ENCODE measurements at regions not wholly inside any gene's neighbourhood (a gene's known extent, or its start where the extent isn't known, plus 50 kb on each side); places are given as distances from the start of the nearest gene placed in this dataset.

DNA sequence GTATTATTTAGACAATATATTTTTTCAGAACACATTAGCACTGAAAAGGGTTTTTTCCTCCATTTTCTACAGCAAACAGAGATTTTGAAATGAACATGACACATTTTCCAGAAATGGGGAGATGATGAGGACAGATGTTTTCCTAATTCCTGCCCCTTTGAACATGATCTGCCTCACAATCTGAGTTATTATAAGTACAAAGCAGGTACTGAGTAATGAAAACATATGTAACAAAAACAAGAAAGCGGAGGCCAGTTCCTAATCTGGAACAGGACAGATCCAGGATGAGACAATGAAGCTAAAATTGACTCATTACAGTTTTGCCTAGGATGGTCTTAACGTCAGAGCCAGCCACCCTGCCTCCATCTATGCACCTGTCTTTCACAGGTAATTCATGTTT is 642.8 kb upstream of the NR2F2 start:
- Histone ChIP-seq H3K4me1 (ENCODE audit: insufficient read depth, low read length) (no peaks in the 10 kb centered on the region), H3K4me2 (ENCODE audit: low read depth, low read length) (no peak overlapping the region), H3K27me3 (ENCODE audit: control insufficient read depth in 1 of 2, insufficient read depth in 2 of 2, low read length in 2 of 2) (no peaks in the 10 kb centered on the region), H3K79me2 (ENCODE audit: insufficient read depth, low read length) (no peaks in the 10 kb centered on the region), H4K20me1 (ENCODE audit: insufficient read depth, low read length) (no peaks in the 10 kb centered on the region), H2AFZ (ENCODE audit: low read length) (no peak overlapping the region), H3K9me3 (ENCODE audit: low read length) (peaks cover 67% of the 10 kb centered on the region), H3K9ac (ENCODE audit: insufficient read depth, low read depth, low read length) (no peak overlapping the region), H3K4me3 (replicated peaks in 1 of 3; ENCODE audit: insufficient read depth in 1 of 3, low read depth in 2 of 3, low read length in 3 of 3) (no peak overlapping the region), H3K36me3 (replicated peaks in 1 of 2; ENCODE audit: control insufficient read depth in 1 of 2, insufficient read depth in 2 of 2, low read length in 2 of 2) (no peaks in the 10 kb centered on the region), H3K27ac (ENCODE audit: extremely low read length, insufficient read depth, low read length) (no peak overlapping the region)
- in situ Hi-C loops (cut with HindIII; ENCODE audit: extremely low pct_ligation_motif_present, low pct_unique_long_range_greater_than_20kb) (no loop called here), intact Hi-C loops (cut with micrococcal nuclease; ENCODE audit: unreplicated experiment) (no loop called here)
- WGBS (ENCODE audit: low lambda C conversion rate) = 18% methylated on average over 2 of the region's 2 CpGs
- no peak for DNase-seq (ENCODE audit: low spot score)
- no peak for ATAC-seq
- POLR2A ChIA-PET = no interaction called here
- BruUV-seq (replicated peaks) = no TSS peak
- TF ChIP-seq ZNF674 (CRISPR knock-in tag; IDR thresholded peaks at IDR 0.05; ENCODE audit: low read depth) (no peak), ELF4 (CRISPR knock-in tag; IDR thresholded peaks at IDR 0.05; ENCODE audit: borderline replicate concordance) (no peak), DRAP1 (CRISPR knock-in tag; IDR thresholded peaks at IDR 0.05) (no peak), BRCA1 (CRISPR knock-in tag; IDR thresholded peaks at IDR 0.05) (no peak), TCF7L2 (IDR thresholded peaks at IDR 0.05; ENCODE audit: low read depth, low read length) (no peak), ATAD3A (CRISPR knock-in tag; IDR thresholded peaks at IDR 0.05) (no peak), SMAD9 (CRISPR knock-in tag; IDR thresholded peaks at IDR 0.05) (no peak), SAFB2 (CRISPR knock-in tag; IDR thresholded peaks at IDR 0.05; ENCODE audit: borderline replicate concordance, low read depth) (no peak), ZFP1 (CRISPR knock-in tag; IDR thresholded peaks at IDR 0.05) (no peak), MATR3 (CRISPR knock-in tag; IDR thresholded peaks at IDR 0.05) (no peak), EED (CRISPR knock-in tag; IDR thresholded peaks at IDR 0.05) (no peak), CHD4 (IDR thresholded peaks at IDR 0.05; ENCODE audit: borderline replicate concordance, low read length) (no peak), ZSCAN21 (CRISPR knock-in tag; IDR thresholded peaks at IDR 0.05; ENCODE audit: borderline replicate concordance) (no peak), FOXK1 (CRISPR knock-in tag; IDR thresholded peaks at IDR 0.05; ENCODE audit: borderline replicate concordance, low read depth) (no peak), ZMAT3 (CRISPR knock-in tag; conservative IDR thresholded peaks at IDR 0.05) (no peak)
- TF ChIP-seq, protein P1, sequence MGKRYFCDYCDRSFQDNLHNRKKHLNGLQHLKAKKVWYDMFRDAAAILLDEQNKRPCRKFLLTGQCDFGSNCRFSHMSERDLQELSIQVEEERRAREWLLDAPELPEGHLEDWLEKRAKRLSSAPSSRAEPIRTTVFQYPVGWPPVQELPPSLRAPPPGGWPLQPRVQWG (CRISPR knock-in tag; IDR thresholded peaks at IDR 0.05; ENCODE audit: borderline replicate concordance, low read depth) = no peak
- no peak for FAIRE-seq
- CTCF ChIA-PET (ENCODE audit: low intra/inter-chr PET ratio, low total read pairs) = no interaction called here
